ENCODE measurements at regions not wholly inside any gene's neighbourhood (a gene's known extent, or its start where the extent isn't known, plus 50 kb on each side); places are given as distances from the start of the nearest gene placed in this dataset.

DNA sequence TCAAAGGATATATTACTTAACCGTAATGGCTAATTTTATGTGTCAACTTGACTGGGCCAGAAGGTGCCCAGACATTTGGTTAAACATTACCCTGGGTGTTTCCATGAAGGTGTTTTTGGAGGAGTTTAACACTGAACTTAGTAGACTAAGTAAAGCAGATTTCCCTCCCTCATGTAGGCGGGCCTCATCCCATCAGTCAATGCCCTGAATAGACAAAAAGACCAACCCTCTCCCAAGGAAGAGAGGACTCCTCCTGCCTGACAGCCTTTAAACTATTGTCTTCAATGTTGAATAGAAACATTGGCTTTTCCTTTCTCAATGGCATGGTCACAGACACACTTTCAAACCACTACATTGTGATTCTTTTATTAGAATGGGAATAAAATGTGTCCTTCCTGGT lies 121.9 kb downstream of the SETD4 start:
- DNase-seq, result no peak

DNA sequence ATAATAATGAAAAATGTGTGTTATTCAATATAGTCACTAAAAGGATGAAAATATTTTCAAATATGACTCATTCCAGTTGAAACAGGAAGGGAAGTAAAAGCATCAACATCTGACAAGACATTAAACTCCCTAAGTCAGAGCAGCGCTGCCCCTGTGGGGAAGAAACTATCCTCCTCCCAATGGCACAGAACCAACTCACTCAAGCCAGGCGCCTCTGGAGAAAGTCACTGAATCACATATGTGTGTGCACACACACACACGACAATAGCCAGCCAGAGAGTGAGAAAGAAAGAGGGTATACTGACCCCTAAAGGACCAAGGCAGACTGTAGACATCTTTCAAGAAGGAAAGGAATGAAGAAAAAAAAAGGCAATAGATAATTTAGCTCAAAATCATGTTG lies 126.9 kb downstream of the SETD4 start:
- DNase-seq, result peak in 4 of 56 donors; percentile 1 to 26 (median 3)

DNA sequence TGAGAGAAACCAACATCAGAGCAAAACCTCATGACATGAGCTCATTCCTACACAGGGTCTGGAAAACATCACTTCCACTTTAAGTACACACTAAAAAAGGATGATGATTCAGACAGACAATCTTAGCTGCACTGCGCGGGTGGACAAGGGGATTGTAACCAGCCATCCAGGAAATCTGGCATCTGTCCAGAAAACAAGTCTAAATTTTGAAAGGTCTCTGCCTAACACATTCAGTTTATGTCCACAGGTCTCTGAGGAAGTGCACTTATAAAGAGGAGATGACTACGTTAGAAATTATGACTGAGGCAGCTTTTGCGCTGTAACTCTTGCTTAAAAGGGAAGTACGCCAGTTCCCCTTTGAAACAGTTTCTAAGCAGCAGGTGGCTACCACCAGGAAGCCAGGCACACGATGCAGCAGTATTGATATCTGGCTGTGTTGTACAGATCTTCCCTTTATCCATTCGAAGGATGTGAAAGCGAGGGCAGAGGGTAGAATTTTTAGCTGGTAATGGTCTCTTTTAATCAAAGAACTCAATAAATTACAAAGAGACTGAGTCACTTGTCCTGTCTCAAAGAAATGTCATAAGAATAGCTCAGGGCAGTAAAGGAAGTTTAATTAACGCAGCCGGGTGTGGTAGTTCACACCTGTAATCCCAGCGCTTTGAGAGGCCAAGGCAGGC lies 128.0 kb downstream of the SETD4 start:
- DNase-seq, result peak in 26 of 56 donors; percentile 2 to 68 (median 24)

DNA sequence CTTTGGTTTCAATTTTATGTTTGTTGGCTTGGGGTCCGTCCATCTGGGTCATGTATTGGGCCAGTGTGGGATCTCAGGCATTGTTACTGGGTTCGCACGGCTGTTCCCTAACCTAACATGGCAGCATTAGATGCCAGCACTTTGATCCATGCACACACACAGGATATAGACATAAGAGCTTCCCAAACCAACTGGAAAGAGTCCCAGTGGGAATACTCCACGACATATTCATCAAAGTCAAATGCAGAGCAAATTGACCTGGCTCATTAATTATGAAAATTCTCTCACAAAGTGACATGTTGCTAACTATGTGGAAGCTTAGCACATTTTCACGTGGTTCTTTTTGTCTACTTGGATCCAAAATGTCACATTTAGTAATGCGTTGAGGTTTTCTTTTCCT lies 130.4 kb downstream of the SETD4 start:
- DNase-seq, result no peak

DNA sequence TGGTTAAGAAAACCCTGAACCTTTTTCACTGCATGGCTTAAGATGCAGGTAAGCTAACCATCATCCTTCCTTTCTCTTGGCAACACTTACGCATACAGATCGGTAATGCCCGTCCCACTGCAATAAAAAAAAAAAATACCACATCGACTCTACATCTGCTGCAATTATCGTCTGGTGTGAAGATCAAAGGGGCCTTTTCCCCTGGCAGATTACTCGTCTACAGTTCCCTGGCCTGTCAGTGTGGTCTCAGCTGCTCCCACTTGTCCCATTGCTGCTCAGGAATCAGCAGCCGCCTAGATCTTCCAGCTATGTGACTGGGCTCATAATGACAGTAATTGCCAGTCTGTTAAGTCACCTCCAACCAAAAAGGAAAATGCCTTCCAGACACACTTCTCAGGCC lies 133.1 kb downstream of the SETD4 start:
- DNase-seq, result no peak

DNA sequence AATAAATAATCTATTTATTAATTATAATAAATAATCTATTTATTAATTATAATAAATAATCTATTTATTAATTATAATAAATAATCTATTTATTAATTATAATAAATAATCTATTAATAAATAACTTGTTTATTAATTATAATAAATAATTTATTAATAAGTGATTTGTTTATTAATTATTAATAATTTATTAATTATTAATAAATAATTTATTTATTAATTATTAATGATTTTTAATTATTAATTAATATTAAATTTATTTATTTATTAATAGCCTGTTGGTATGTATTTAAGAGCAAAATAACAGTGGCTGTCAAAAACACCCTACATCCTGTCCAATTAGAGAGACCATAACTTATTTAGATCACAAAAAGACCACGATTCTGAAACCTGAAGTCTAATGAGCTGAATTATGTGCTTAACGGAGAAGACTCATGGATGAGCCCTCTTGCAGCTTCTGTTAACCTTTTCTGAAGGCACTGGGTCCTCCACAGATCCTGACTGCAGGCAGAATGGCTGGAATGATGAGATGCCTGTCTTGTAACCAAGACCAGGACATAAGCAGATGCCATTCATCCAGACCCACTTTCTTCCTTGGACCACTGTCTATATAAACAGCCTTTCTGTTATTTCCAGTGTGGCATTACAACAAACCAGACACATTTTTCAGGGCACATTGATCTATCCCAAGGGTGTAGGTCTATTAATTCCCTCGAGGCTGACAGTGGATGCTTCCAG lies 134.2 kb downstream of the SETD4 start:
- no peak for DNase-seq

DNA sequence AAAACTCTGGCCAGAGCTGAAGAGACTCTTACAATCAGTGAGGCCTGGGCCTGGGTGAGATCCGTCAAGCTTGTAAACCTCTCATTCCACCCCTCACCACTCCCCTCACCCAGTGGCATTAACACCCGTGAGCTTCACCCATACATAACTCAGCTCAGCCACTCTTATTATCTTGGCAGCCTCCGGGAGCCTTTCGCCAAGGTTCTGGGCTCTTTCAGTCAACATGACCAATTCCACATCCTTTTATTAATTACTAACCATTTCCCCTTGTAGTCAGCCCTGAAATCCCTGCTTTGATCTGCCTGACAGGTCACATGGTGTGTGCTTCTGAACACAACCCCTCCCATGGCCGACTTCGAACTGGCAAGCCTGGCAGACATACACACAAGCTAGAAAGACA lies 134.8 kb downstream of the SETD4 start:
- no peak for DNase-seq

DNA sequence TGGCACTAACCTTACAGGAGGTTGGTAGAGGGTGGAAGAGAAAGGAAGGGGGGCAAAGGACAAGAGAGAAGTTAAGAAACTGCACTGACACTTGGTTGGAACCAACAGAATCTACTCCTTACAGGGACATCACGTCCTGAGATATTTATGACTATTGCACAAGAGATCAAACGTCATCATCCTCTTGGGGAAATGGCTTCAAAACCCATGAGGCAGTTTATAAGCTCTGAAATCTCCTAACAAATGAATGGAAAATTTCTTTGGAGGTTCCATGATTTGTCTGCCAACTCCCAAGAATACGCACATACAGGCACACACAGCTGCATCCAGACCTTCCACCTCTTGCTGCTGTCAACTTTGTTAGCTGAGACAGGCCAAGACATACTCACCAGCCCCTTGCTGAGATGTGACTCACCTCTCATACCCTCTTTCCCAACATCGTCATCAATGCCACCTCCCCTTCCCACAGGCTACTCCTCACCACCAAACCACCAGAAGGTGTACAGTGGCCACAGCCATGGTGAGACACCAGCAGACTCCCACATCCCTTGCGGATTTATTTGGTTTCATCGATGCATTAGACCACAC lies 135.5 kb downstream of the SETD4 start:
- no peak for DNase-seq

DNA sequence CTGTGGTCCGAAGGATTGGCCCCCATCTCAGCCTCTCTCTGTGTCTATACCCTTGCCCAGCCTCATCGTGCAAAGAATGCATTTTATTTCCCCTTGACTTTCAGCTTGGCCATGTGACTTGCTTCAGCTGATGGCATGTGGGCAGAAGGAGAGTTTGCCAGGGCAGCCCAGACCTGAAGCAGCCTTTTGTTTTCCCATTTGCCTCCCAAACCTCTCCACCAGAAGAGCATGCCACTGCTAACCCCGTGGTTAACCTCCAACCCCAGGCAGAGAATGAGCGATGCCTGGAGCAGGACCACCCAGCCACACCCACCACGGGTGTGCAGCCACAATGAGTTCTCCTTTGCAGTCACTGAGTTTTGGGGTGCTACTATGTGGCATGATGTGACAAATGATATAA lies 136.4 kb downstream of the SETD4 start:
- DNase-seq, result no peak

DNA sequence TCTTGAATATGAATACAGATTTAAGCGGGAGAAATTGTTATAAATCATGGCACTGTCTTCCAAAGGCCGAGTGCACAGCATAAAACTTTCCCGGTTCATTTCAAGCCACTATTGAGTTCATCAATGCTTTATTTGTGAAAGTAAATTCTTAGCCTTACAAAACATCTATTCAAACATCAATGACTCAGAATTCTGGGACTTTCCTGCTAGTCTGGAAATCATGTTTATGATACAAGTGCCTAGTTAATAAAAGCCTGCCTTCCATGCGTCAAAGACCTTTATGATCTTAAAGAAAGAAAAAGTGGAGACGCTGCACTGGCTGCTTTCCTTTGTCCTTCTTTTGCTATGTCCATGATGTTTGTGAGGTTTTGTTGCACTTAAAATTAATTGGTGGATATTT lies 137.7 kb downstream of the SETD4 start:
- DNase-seq, result no peak

DNA sequence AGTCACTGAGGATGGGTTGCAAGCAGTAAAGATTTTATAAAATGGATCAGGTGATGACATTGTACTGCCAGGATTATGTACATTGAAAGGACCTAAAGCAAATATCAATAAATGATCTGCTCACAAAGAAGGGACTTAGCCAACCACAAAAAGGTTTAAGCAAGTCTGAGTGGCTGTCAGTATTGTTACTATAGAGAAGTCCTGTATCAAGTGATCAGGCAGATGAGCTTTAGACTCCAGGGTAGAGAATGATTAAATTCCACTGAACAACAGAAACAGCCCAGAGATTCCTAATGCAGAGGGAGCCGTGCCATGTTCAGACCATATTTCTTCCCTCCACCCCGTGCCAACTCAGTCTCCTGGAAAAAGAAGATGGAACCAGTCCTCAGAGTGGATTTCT lies 138.9 kb downstream of the SETD4 start:
- DNase-seq, result no peak

DNA sequence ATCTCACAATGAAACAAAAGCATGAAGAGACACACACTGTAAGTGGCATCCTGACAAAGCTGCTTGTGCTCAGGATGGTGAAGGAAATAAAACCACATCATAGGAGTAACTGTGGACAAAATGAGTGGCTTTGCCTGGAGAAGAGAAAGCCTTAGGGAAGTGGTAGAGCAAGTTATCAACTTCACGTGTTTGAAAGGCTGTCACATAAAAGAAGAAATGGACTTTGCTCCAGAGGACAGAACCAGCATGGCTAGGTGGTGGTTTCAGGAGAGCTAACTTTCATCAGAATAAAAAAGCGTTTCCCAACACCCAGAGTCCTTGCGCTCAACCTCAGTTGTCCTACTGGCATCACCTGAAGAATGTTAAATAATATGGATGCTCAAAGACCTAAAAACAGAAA lies 139.9 kb downstream of the SETD4 start:
- no peak for DNase-seq

DNA sequence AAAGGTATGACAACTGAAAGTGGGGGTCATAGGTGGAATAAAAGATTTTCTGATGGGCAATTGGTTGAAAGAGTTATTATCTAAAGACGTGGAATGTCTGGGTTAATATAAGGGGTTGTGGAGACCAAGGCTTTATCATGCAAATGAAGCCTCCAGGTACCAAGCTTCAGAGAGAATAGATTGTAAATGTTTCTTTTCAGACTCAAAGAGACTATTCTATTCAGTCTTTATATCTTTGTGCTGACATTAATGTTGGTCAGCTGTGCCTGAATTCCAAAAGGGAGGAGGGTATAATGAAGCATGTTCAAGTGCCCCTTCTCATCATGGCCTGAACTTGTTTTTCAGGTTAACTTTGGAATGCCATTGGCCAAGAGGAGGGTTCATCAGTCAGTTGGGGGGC lies 145.3 kb downstream of the SETD4 start:
- DNase-seq, result no peak

DNA sequence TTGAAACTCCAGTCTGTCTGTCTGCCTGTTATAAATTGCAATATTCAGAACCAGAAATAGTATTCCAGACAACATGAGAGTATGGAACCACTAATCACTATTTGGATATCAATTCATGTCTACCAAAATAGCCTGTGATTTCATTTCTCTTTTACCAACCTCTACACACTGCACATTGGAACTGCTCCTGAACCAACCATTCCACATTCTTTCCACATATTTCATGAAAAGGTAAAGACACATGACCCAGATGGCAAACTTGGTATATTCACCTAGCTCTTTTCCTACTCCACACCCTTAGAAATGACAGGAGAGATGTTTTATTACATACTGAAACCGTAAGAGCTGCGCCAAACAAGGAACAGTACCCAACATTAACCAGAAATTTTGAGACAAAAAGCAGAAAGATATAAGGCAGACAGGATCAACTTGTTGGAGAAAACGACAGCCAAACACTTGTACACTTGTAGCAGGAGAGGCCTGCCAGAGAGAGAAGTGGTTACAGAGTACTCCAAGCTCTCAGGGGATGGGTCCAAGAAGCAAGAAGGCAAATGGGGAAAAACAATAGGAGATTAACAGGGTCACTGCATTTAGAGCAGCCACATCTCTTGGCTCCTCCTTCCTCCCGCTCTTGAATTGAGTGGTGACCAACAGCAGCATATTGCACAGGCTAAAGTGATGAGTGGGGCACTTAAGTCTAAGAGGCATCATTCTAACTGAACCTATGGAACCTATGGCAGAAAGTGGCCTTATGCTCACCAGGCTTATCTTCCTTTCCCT lies 148.7 kb downstream of the SETD4 start:
- no peak for DNase-seq

DNA sequence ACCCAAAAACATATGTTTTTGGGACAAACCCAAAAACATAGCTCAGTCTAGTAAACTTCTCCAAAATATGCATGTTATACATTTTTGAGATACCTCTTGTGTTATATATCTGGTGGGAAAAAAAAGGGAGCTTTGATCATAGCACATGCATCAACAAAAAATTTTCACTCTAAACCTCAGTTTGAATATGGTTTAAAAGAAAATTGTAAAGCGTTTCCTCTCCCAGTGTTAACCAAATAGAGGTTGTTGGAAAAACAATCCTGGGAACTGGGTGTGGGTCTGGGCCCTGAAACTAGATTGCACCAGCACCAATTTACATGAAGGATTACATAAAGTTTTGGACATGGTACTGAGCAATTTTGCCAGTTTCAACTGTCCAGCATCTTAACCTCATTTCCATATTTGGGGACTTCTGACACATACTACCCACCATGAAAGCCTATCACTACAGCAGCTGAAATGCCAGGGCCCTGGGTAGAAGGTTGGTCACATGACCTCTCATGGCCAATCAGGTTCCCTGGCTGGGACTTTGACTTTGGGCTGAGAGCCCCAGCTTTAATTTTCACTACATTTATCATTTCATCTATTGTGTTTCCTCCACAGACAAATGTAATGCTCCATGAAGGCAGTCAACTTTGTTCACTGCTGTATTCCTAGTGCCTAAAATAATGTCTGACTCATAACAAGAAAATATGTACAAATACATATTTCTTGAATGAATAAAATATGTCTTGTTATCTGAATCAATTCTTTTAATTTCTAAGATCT lies 150.7 kb downstream of the SETD4 start:
- DNase-seq, result peak in 1 of 56 donors; percentile 17

DNA sequence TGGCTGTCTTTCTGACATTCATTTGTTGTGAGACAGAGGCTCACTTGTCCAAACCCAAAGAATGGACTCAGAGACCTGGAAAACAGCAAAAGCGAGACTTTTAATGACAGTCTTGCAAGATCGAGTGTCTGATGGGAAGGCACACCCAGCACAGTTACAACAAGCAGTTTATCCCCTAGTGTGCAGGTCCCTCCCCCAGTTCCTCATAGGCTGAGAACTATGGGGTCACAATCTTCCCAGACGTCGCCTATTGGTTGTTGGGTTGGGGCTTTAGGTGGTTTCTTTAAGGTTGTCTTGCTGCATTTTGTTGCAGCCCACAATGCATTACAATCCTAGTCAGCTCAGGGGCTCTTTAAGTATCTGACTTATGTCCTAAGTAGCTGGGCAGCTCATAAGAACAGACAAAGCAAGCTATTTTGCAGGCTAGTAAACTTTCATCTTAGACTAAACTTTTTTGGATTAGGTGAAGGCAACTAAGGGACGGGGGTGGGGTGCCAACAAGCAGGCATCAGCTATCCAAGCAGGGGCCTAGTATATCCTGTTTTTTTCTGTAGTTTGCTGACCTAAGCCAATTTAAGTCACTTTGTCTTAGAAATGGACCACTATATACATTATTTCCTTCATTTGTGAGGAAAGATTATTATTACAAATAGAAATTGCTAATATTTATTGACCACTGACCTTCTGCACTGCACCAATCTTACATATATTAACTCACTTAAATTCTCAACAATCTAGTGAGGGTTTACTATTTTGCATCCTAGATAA lies 151.8 kb downstream of the SETD4 start:
- DNase-seq, result no peak

DNA sequence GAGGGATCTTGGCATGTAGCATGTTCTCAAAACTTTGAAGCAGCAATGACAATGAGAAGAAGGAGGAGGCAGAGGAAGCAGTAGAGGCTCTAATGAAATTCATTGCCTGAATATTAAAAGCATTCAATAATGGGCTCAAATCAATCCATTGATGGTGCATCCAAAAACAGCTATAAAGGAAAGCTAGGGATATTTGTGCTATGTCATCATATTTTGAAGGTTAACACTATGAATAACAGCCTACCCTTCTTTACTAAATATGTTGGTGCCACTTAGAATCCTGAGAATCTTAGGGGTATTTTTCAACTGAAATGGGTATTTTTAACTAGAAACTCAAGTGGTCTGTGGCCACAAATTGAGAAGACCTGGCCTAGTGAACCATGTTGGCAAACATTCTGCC lies 153.7 kb downstream of the SETD4 start:
- no peak for DNase-seq

DNA sequence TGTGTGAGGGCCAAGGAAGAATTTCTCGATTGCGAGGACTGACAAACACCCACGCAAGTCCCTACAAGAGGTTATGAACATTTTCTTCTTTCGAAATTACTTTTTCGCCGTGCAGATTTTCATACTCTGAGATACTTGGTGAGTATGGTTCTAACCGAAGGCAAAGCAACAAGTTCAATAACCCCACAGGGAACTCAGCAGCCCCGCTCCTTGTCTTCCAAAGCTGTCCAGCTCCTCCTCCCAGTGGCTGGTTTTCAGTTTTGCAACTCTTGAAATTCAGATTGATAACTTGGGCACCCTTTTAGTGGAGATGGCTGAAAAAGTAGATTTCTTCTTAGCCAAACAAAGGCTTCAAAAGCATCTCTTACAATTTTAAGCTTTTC lies 154.4 kb downstream of the SETD4 start:
- no peak for DNase-seq

DNA sequence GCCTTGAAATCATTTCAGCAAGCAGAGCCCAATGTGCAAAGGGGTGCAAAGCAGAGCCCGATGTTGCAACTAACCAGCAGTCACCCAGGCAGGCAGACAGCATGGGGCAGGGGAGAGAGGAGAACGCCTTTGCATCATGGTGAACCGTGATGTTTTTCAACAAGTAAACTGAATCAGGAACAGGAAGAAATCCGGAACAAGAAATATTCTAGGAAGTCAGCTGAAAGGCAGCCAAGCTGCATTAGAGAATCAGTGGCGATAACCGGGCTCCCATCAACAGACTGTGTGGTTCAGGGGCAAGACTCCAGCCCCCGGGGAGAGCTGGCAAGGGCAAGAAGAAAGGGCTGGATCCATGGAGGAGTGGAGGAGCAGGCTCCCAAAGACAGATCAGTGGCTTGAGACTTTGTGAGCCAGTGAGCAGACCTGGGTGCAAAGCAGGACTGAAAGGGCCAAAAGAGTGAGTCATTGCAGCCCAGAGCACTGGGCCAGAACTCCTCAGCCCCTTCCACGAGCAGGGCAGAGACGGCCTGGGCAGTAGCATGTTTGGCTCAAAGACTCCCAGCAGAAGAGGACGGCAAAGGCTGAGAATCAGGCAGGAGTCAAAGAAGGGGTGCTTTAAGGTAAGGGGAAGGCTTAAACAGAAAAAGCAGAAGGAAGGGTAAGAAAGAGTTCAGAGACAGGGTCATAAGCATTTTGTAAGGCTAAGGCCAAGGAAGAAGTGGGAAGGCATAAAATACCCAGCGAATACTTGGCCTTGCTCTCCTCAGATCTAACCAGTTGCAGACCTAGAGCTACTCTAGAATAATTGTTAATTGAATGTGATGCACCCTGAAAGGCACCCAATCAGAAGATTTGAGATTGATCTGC lies 155.0 kb downstream of the SETD4 start:
- DNase-seq, result no peak

DNA sequence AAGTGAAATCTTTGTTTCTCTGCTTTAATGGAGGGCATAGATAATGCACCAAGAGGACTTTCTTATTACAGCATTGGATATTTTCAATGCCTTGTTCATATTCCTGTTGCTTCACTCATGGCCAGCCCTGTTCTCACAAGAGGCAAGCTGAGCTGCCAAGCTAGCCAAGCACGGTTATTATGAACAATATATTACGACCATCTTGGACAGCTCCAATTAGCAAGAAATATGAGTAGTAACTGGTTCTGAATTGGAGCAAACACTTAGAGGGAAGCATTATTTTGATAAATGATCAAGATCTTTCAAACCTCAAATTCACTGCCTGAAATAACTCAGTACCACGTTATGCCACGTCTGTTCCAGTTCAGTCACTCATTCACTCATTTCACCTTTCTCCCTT lies 159.8 kb downstream of the SETD4 start:
- no peak for DNase-seq
